ENCODE measurements at regions not wholly inside any gene's neighbourhood (a gene's known extent, or its start where the extent isn't known, plus 50 kb on each side); places are given as distances from the start of the nearest gene placed in this dataset.

GRCh38 chr15:81473177-81473576 lies 99.2 kb upstream of the TMC3 start:
- no peak for ATAC-seq
- H3K27me3 ChIP-seq, result no peaks in the 10 kb centered on the region
- no peak for FAIRE-seq
- 64 to 68% methylated on average over 4 of the region's 4 CpGs for WGBS, 2 donors
- no peak for DNase-seq
- H3K9me3 ChIP-seq, result no peaks in the 10 kb centered on the region
- no peak for TF ChIP-seq CTCF (IDR thresholded peaks at IDR 0.05)
- intact Hi-C loops (cut with DNase I), result no loop called here
- H3K4me1 ChIP-seq, result no peaks in the 10 kb centered on the region
- H3K27ac ChIP-seq, result no peak overlapping the region
- H3K36me3 ChIP-seq, result no peaks in the 10 kb centered on the region
- H3K4me3 ChIP-seq, result no peak overlapping the region

GRCh38 chr15:81471151-81471550 lies 97.1 kb upstream of the TMC3 start:
- intact Hi-C loops (cut with DNase I), result no loop called here
- H3K4me3 ChIP-seq, result no peak overlapping the region
- H3K27me3 ChIP-seq, result no peaks in the 10 kb centered on the region
- no peaks in the 10 kb centered on the region for H3K9me3 ChIP-seq
- H3K36me3 ChIP-seq, result no peaks in the 10 kb centered on the region
- no peaks in the 10 kb centered on the region for H3K4me1 ChIP-seq
- H3K27ac ChIP-seq, result no peak overlapping the region
- WGBS, 2 donors, result 71 to 83% methylated on average over 2 of the region's 2 CpGs
- ATAC-seq (no peak), FAIRE-seq (no peak), DNase-seq (no peak)
- TF ChIP-seq CTCF (IDR thresholded peaks at IDR 0.05), result no peak

GRCh38 chr15:81469154-81469553 lies 95.1 kb upstream of the TMC3 start:
- Histone ChIP-seq H3K4me1 (no peaks in the 10 kb centered on the region), H3K27me3 (no peaks in the 10 kb centered on the region), H3K36me3 (no peaks in the 10 kb centered on the region), H3K4me3 (no peak overlapping the region), H3K9me3 (no peaks in the 10 kb centered on the region), H3K27ac (no peak overlapping the region)
- TF ChIP-seq CTCF (IDR thresholded peaks at IDR 0.05), result no peak
- no peak for DNase-seq
- 84 to 89% methylated on average over 5 of the region's 5 CpGs for WGBS, 2 donors
- no peak for FAIRE-seq
- ATAC-seq, result no peak
- intact Hi-C loops (cut with DNase I), result no loop called here

GRCh38 chr15:81466741-81467140 lies 92.7 kb upstream of the TMC3 start:
- WGBS, 2 donors, result 82 to 94% methylated on average over 3 of the region's 3 CpGs
- FAIRE-seq, result no peak

GRCh38 chr15:81454024-81454423 lies 80.0 kb upstream of the TMC3 start:
- DNase-seq (no peak), ATAC-seq (no peak), FAIRE-seq (no peak)
- Histone ChIP-seq H3K27me3 (no peaks in the 10 kb centered on the region), H3K9me3 (no peaks in the 10 kb centered on the region), H3K4me1 (no peaks in the 10 kb centered on the region), H3K4me3 (no peak overlapping the region), H3K36me3 (no peaks in the 10 kb centered on the region), H3K27ac (no peak overlapping the region)
- 87 to 89% methylated on average over 1 of the region's 1 CpG for WGBS, 2 donors
- intact Hi-C loops (cut with DNase I), result no loop called here
- TF ChIP-seq CTCF (IDR thresholded peaks at IDR 0.05), result no peak

More at GRCh38 chr15:81466741-81467140, 92.7 kb upstream of the TMC3 start:
- ATAC-seq (no peak), DNase-seq (no peak)
- H3K27me3 ChIP-seq, result no peaks in the 10 kb centered on the region
- no peaks in the 10 kb centered on the region for H3K36me3 ChIP-seq
- no peak for TF ChIP-seq CTCF (IDR thresholded peaks at IDR 0.05)
- intact Hi-C loops (cut with DNase I), result no loop called here
- no peak overlapping the region for H3K4me3 ChIP-seq
- no peaks in the 10 kb centered on the region for H3K9me3 ChIP-seq
- no peak overlapping the region for H3K27ac ChIP-seq
- H3K4me1 ChIP-seq, result no peaks in the 10 kb centered on the region
